ENCODE measurements at regions not wholly inside any gene's neighbourhood (a gene's known extent, or its start where the extent isn't known, plus 50 kb on each side); places are given as distances from the start of the nearest gene placed in this dataset.

DNA sequence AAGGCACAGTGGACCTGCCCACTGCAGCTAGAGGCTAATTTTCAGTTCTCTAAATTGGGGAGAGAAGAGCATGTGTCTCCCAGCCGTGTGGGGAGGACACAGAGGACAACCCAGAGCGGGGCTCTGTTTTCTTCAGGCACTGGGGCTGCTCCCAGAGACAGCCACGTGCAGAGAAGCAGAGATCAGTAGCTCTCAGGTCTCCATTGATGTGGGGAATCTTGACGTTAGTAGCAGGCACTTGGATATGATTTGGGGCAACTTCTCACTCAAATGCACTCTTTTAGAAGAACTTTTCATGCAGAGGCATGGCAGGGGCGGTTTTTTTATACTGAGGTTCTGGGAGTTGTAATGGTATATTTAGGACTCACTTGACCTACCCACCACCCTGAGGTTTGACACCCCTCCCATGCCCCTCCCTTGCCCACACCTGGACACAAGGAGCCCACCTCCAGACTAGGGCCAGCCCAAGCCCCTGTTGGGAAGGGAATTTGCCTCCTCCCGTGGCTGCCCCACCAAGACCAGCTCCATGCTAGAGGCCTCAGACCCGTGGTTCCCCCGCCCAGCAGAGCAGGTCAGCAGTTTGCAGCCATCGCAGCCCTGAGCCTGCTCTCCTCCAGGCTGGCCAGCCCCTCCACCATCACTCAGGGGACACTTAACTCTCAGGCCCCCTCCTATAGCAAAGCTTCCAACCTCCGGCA, 94.2 kb upstream of the RTL6 start:
- TF ChIP-seq CTCF (IDR thresholded peaks at IDR 0.05 in 2 of 3, conservative IDR thresholded peaks at IDR 0.05 in 1 of 3; ENCODE audit: control insufficient read depth in 2 of 3, extremely low read depth in 1 of 3, insufficient read depth in 1 of 3, low read depth in 3 of 3, low read length in 3 of 3) (no peak), HDAC6 (IDR thresholded peaks at IDR 0.05; ENCODE audit: unreplicated experiment) (no peak), ZNF274 (IDR thresholded peaks at IDR 0.05; ENCODE audit: insufficient read depth, insufficient read length) (no peak), USF2 (IDR thresholded peaks at IDR 0.05; ENCODE audit: borderline replicate concordance, low read depth, low read length) (no peak), ELK1 (IDR thresholded peaks at IDR 0.05; ENCODE audit: low read depth, low read length) (no peak)
- TF ChIP-seq, protein P1, sequence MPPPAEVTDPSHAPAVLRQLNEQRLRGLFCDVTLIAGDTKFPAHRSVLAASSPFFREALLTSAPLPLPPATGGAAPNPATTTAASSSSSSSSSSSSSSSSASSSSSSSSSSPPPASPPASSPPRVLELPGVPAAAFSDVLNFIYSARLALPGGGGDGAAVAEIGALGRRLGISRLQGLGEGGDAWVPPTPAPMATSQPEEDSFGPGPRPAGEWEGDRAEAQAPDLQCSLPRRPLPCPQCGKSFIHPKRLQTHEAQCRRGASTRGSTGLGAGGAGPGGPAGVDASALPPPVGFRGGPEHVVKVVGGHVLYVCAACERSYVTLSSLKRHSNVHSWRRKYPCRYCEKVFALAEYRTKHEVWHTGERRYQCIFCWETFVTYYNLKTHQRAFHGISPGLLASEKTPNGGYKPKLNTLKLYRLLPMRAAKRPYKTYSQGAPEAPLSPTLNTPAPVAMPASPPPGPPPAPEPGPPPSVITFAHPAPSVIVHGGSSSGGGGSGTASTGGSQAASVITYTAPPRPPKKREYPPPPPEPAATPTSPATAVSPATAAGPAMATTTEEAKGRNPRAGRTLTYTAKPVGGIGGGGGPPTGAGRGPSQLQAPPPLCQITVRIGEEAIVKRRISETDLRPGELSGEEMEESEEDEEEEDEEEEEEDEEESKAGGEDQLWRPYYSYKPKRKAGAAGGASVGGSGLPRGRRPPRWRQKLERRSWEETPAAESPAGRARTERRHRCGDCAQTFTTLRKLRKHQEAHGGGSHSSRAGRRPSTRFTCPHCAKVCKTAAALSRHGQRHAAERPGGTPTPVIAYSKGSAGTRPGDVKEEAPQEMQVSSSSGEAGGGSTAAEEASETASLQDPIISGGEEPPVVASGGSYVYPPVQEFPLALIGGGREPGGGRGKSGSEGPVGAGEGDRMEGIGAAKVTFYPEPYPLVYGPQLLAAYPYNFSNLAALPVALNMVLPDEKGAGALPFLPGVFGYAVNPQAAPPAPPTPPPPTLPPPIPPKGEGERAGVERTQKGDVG (CRISPR knock-in tag; IDR thresholded peaks at IDR 0.05): no peak
